ENCODE measurements at regions not wholly inside any gene's neighbourhood (a gene's known extent, or its start where the extent isn't known, plus 50 kb on each side); places are given as distances from the start of the nearest gene placed in this dataset.
A peak's percentile ranks its signal among the peaks of the same experiment; 100 is the strongest.
"Not testable (repeated sequence)": the region's sequence is repeated elsewhere in the genome, so short reads cannot be mapped to it uniquely, and the experiment has no call there.

DNA sequence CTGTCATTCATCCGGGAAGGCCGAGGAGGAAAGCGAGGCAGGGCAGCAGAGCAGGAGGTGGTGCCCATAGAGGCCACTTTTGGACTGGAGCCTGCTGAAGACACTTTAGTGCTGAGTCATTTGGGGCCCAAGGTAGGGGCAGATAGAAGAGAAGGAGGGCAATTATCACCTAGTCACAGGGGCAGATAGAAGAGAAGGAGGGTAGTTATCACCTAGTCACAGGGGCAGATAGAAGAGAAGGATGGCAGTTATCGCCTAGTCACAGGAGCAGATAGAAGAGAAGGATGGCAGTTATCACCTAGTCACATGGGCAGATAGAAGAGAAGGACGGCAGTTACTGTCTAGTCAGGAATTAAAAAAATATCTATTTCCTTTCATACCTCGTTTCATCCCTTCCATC, 1372.6 kb downstream of the FOXD4L5 start:
- CTCF ChIA-PET (ENCODE audit: low intra/inter-chr PET ratio); H3K9me3 ChIP-seq (replicated peaks; ENCODE audit: control insufficient read depth, insufficient read depth, low read depth, low read length); H3K27ac ChIP-seq (ENCODE audit: extremely low read depth, low read depth, low read length); BruUV-seq (replicated peaks); H3K4me1 ChIP-seq (replicated peaks in 1 of 2; ENCODE audit: control insufficient read depth in 2 of 2, insufficient read depth in 2 of 2, low read length in 2 of 2); H3K9ac ChIP-seq (ENCODE audit: insufficient read depth in 1 of 2, low read depth in 2 of 2, low read length in 2 of 2); H3K27me3 ChIP-seq (ENCODE audit: control insufficient read depth in 2 of 2, insufficient read depth in 2 of 2, low read length in 2 of 2); H3K9me1 ChIP-seq (ENCODE audit: control insufficient read depth, insufficient read depth, low read length); H3K79me2 ChIP-seq (ENCODE audit: control insufficient read depth, insufficient read depth, low read length); H4K20me1 ChIP-seq (replicated peaks; ENCODE audit: control insufficient read depth, insufficient read depth, low read length); FAIRE-seq; H3K4me3 ChIP-seq; POLR2A ChIA-PET; H2AFZ ChIP-seq (ENCODE audit: low read depth, low read length); H3K36me3 ChIP-seq (ENCODE audit: control insufficient read depth, insufficient read depth, low read length); in situ Hi-C loops (cut with MboI); intact Hi-C loops (cut with micrococcal nuclease); TF ChIP-seq FOXM1 (CRISPR knock-in tag; IDR thresholded peaks at IDR 0.05; ENCODE audit: low read depth): not testable (repeated sequence)
- H3K4me2 ChIP-seq (ENCODE audit: insufficient read depth, low read length), result 0 out of 2 replicates have a peak overlapping the region, but pooled peaks have one; percentile 4
- WGBS (ENCODE audit: insufficient coverage, low coverage, missing lambda C conversion rate), result 0% methylated on average over 3 of the region's 6 CpGs
- ATAC-seq (peak; percentile 63), DNase-seq (ENCODE audit: extremely low read depth in 1 of 4, low spot score in 3 of 4) (peak; percentile 6 to 50 (median 15))
- TF ChIP-seq DPF2 (IDR thresholded peaks at IDR 0.05) (peak; percentile 72), MECOM (CRISPR knock-in tag; IDR thresholded peaks at IDR 0.05) (0 out of 2 replicates have a peak, but pooled peaks have one; percentile 35), TRIM24 (IDR thresholded peaks at IDR 0.05) (peak; percentile 90 to 91), ARNT (IDR thresholded peaks at IDR 0.05) (0 out of 4 replicates have a peak, but pooled peaks of 1 of the 2 experiments have one; percentile 24), CBFA2T3 (IDR thresholded peaks at IDR 0.05) (peak; percentile 94), HMBOX1 (IDR thresholded peaks at IDR 0.05) (0 out of 2 replicates have a peak, but pooled peaks have one; percentile 19), CC2D1A (IDR thresholded peaks at IDR 0.05) (peak; percentile 80; the same call in 1 of the 2 replicates), CTBP1 (IDR thresholded peaks at IDR 0.05; ENCODE audit: borderline replicate concordance) (0 out of 2 replicates have a peak, but pooled peaks have one; percentile 32), SMARCE1 (IDR thresholded peaks at IDR 0.05) (peak; percentile 62; the same call in 1 of the 2 replicates), ARID1B (IDR thresholded peaks at IDR 0.05) (peak; percentile 95), EP300 (IDR thresholded peaks at IDR 0.05; ENCODE audit: low read length) (peak; percentile 74), NFE2 (IDR thresholded peaks at IDR 0.05; ENCODE audit: low read depth) (peak; percentile 44), FOXM1 (IDR thresholded peaks at IDR 0.05; ENCODE audit: low read depth) (peak; percentile 43; the same call in 1 of the 2 replicates), C11orf30 (IDR thresholded peaks at IDR 0.05; ENCODE audit: low read depth) (0 out of 2 replicates have a peak, but pooled peaks have one; percentile 31), KDM1A (IDR thresholded peaks at IDR 0.05) (peak; percentile 23 to 47; a peak in 1 of 4 replicates), SOX6 (IDR thresholded peaks at IDR 0.05) (peak; percentile 39; the same call in 1 of the 2 replicates), BCOR (IDR thresholded peaks at IDR 0.05) (peak; percentile 57; the same call in 1 of the 2 replicates), CXXC5 (CRISPR knock-in tag; IDR thresholded peaks at IDR 0.05) (0 out of 2 replicates have a peak, but pooled peaks have one; percentile 31), FOSL1 (tag; conservative IDR thresholded peaks at IDR 0.05) (0 out of 2 replicates have a peak, but pooled peaks have one; percentile 41), HDAC1 (IDR thresholded peaks at IDR 0.05) (peak in 1 of 2 experiments; percentile 30; a peak in 1 of 4 replicates), MAFG (tag; conservative IDR thresholded peaks at IDR 0.05) (peak; percentile 65), TAL1 (IDR thresholded peaks at IDR 0.05) (peak; percentile 94), STAT5A (IDR thresholded peaks at IDR 0.05; ENCODE audit: borderline replicate concordance, low read length) (peak; percentile 59; the same call in 1 of the 2 replicates), ZNF316 (IDR thresholded peaks at IDR 0.05) (peak; percentile 65), CBFA2T2 (conservative IDR thresholded peaks at IDR 0.05) (peak; percentile 93), POLR2AphosphoS5 (IDR thresholded peaks at IDR 0.05; ENCODE audit: control insufficient read depth, insufficient read depth, low read depth, low read length) (peak; percentile 22; the same call in 1 of the 2 replicates), NCOR1 (IDR thresholded peaks at IDR 0.05) (peak; percentile 82), PML (IDR thresholded peaks at IDR 0.05; ENCODE audit: low read length) (peak; percentile 59; the same call in 1 of the 2 replicates), SMARCA4 (IDR thresholded peaks at IDR 0.05) (peak; percentile 68), MTA2 (IDR thresholded peaks at IDR 0.05; ENCODE audit: low read depth) (peak; percentile 81), NFIC (IDR thresholded peaks at IDR 0.05) (peak; percentile 88)
